ENCODE measurements at regions not wholly inside any gene's neighbourhood (a gene's known extent, or its start where the extent isn't known, plus 50 kb on each side); places are given as distances from the start of the nearest gene placed in this dataset.

DNA sequence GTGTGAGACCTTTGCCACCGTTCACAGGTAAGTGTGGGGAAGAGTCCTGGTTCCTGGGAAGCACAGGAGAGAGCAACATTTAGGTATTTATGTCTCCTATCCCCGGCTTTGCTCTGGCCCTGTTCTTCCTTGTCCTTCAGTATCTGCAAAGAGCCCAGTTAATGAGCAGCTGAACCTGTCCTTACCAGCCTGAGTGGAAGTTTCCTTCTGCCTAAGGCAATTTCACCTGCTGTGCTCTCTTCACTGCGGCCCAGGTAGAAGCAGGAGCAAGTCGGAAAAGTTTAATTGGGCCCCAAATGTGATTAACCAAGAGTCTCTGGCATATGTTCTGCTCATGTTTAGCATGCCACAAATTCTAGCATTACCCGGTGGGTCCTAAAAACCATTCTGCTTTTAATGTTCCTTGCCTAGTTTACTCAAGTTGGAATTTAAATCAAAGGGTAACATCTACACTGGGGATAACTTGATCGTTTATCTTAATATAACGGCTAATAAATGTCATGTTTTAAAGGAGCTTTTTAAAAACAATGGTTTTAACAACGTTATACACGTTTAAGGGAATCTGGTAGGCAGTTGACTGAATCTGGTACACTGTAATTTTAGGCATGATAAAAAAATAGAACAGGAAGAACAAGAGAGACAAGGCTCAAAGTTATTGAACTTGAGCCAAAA, 817.1 kb downstream of the TYW1 start:
- no peak for ATAC-seq
- Mint-ChIP-seq H3K27me3 (no peaks in the 10 kb centered on the region), H3K4me3 (no peak overlapping the region), H3K9me3 (peaks cover 20% of the 10 kb centered on the region), H3K4me1 (no peaks in the 10 kb centered on the region), H3K36me3 (no peaks in the 10 kb centered on the region), H3K27ac (no peak overlapping the region)

DNA sequence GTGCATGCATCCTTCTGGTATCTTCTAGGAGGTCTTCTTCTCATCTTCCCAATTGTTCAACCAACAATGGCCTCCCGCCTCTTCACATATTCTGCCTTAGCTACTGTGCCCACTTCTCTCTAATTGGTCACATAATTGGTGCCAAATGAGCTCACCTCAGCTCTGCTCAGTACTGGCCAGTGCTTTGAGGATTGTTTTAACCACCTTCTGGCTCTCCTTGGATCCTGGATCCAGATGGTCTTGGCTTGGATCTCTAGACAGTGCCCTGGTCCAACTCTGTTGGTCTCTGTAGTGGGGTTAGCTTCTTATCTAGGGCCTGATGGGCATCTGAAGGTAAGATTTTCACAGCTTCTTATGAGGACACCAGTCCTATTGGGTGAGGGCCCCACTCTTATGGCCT, 820.8 kb downstream of the TYW1 start:
- Mint-ChIP-seq H3K4me3 (no peak overlapping the region), H3K9me3 (peaks cover 11% of the 10 kb centered on the region), H3K4me1 (no peaks in the 10 kb centered on the region), H3K36me3 (no peaks in the 10 kb centered on the region), H3K27me3 (no peaks in the 10 kb centered on the region), H3K27ac (no peak overlapping the region)
- no peak for ATAC-seq

DNA sequence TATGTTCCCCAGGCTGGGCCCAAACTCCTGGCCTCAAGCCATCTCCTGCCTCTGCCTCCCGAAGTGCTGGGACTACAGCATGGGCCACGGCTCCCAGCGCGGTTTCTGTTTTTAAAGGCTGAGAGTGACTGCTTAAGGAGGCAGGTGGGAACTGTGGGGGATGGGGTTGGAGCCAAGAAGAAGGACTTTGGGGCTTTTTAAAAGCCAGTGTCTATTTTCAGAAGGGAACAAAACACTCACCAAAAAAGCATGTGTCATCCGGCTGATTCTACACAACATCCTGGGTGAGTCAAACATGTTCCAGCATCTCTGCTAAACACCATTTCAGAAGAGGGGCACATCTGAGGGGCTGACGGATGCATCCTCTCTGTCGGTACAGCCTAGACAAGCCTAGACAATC, 824.5 kb downstream of the TYW1 start:
- Mint-ChIP-seq H3K27me3 (no peaks in the 10 kb centered on the region), H3K36me3 (no peaks in the 10 kb centered on the region), H3K4me1 (no peaks in the 10 kb centered on the region), H3K9me3 (peaks cover 11% of the 10 kb centered on the region), H3K27ac (no peak overlapping the region), H3K4me3 (no peak overlapping the region)
- no peak for ATAC-seq

DNA sequence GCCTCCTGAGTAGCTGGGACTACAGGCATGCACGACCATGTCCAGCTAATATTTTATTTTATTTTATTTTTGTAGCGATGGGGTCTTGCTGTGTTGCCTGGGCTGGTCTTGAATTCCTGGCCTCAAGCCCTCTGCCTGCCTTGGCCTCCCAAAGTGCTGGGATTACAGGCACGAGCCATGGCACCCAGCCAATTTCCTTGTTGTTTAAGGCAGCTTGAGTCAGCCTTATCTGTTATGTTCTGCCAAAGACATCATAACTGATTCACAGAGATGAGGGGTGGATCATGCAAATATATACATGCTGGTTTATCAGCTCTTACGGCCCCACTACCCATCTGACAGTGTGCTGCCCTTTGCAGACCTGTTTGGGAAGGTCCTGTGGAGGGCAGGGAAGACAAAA, 826.7 kb downstream of the TYW1 start:
- no peaks in the 10 kb centered on the region for H3K36me3 Mint-ChIP-seq
- H3K9me3 Mint-ChIP-seq = peaks cover 8% of the 10 kb centered on the region
- H3K27ac Mint-ChIP-seq = no peak overlapping the region
- no peaks in the 10 kb centered on the region for H3K4me1 Mint-ChIP-seq
- no peaks in the 10 kb centered on the region for H3K27me3 Mint-ChIP-seq
- no peak for ATAC-seq
- no peak overlapping the region for H3K4me3 Mint-ChIP-seq

GRCh38 chr7:67825356-67825755, 828.7 kb downstream of the TYW1 start:
- Mint-ChIP-seq H3K27me3 (no peaks in the 10 kb centered on the region), H3K4me3 (no peak overlapping the region), H3K27ac (no peak overlapping the region), H3K4me1 (no peaks in the 10 kb centered on the region), H3K9me3 (peaks cover 5% of the 10 kb centered on the region), H3K36me3 (no peaks in the 10 kb centered on the region)
- no peak for ATAC-seq

- Mint-ChIP-seq H3K4me1 (no peaks in the 10 kb centered on the region), H3K27me3 (no peaks in the 10 kb centered on the region), H3K36me3 (no peaks in the 10 kb centered on the region), H3K4me3 (no peak overlapping the region), H3K27ac (no peak overlapping the region), H3K9me3 (peaks cover 10% of the 10 kb centered on the region)
- ATAC-seq = no peak
Observed at GRCh38 chr7:67841896-67842295, 845.3 kb downstream of the TYW1 start.

GRCh38 chr7:67842571-67842970, 845.9 kb downstream of the TYW1 start:
- no peak overlapping the region for H3K4me3 Mint-ChIP-seq
- no peaks in the 10 kb centered on the region for H3K4me1 Mint-ChIP-seq
- H3K27me3 Mint-ChIP-seq = no peaks in the 10 kb centered on the region
- H3K27ac Mint-ChIP-seq = no peak overlapping the region
- H3K36me3 Mint-ChIP-seq = no peaks in the 10 kb centered on the region
- ATAC-seq = no peak
- peaks cover 10% of the 10 kb centered on the region for H3K9me3 Mint-ChIP-seq

GRCh38 chr7:67843001-67843565, 846.5 kb downstream of the TYW1 start:
- peaks cover 10% of the 10 kb centered on the region for H3K9me3 Mint-ChIP-seq
- H3K36me3 Mint-ChIP-seq = no peaks in the 10 kb centered on the region
- no peak overlapping the region for H3K27ac Mint-ChIP-seq

DNA sequence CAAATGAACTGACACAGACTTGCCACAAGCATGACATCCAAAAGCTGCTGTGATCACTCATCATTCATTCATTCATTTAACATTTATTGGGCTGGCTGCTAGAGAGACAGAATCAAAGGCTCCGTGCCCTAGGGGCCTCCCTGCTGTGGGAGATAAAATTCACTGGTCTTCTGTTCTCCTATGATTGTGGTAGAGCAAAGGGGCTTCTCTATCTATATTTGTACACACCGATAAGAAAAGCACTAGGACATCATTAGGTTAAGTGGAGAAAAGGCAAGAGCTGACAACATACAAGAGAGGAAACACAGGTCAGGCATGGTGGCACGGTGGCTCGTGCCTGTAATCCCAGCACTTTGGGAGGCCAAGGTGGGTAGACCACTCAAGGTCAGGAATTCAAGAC, 847.0 kb downstream of the TYW1 start:
- no peak for ATAC-seq
- Mint-ChIP-seq H3K9me3 (peaks cover 10% of the 10 kb centered on the region), H3K27ac (no peak overlapping the region), H3K36me3 (no peaks in the 10 kb centered on the region), H3K27me3 (no peaks in the 10 kb centered on the region), H3K4me3 (no peak overlapping the region), H3K4me1 (no peaks in the 10 kb centered on the region)

More at GRCh38 chr7:67843001-67843565, 846.5 kb downstream of the TYW1 start:
- H3K4me1 Mint-ChIP-seq = no peaks in the 10 kb centered on the region
- H3K4me3 Mint-ChIP-seq = no peak overlapping the region
- no peak for ATAC-seq
- no peaks in the 10 kb centered on the region for H3K27me3 Mint-ChIP-seq

GRCh38 chr7:67847092-67847787, 850.6 kb downstream of the TYW1 start:
- H3K27ac Mint-ChIP-seq = no peak overlapping the region
- H3K4me3 Mint-ChIP-seq = no peak overlapping the region
- no peaks in the 10 kb centered on the region for H3K4me1 Mint-ChIP-seq
- ATAC-seq = no peak
- no peaks in the 10 kb centered on the region for H3K27me3 Mint-ChIP-seq
- H3K9me3 Mint-ChIP-seq = peaks cover 3% of the 10 kb centered on the region
- H3K36me3 Mint-ChIP-seq = no peaks in the 10 kb centered on the region

DNA sequence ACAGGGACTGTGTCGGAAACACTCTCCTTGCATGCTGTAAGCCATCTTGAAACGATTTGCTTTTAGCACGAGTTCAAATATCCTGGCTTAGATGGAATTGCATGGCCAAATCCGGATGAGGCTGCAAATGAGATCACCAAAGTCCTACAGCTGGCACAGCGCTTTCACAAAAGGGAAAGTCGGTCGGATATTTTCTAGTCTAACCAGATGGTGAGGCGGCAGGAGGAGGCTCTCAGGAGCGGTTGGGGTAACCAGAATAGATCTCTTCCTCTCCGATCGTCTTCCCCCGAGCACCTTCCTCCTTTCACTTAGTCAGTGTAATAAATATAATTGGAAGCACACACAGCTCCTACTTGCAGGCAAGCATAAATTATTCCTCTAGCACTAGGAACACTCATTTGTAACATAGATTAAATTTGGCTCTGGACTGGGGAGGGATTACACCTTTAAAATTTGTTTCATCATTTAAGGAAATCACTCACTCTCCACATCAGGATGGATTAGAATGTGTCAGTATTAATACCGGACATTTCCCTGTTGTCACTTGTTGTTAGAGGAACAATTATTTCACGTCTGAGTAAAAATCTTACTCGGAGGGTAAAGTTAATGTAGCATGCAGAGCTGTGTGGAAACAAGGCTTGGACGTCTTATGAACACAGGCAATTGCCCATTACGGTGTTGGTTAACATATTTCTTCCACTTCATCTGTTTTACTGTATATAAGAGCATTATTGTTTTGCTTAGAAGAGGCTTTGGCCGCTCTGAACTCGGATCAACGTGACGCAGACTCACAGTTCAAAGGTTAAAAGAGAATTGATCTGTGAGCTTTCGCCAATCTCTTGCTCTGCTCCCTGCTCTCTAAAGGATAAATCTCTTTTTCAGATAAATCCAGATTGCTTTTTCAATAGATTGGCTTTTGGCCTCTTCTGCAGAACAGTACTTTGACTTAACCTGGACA, 857.9 kb downstream of the TYW1 start:
- Mint-ChIP-seq H3K27ac (no peak overlapping the region), H3K4me3 (no peak overlapping the region), H3K4me1 (no peaks in the 10 kb centered on the region), H3K36me3 (no peaks in the 10 kb centered on the region), H3K27me3 (no peaks in the 10 kb centered on the region), H3K9me3 (peaks cover 10% of the 10 kb centered on the region)
- no peak for ATAC-seq

DNA sequence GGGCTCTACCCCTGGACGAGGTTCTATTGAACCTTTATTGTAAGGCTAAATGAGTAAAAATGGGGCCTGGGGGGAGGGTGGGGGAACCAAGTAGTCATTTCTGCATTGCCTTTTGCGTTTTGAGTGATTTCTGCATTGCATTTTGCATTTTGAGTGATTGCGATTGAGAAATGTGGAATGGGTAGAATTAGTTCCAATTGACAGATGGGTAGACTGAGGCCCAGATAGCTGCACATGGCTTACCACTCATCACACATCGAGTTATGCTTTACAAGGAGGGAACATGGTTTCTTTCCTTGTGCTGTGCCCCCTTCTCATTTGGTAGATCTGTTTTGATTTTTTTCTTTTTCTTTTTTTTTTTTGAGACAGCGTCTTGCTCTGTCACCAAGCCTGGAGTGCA, 858.7 kb downstream of the TYW1 start:
- Mint-ChIP-seq H3K27me3 (no peaks in the 10 kb centered on the region), H3K4me3 (no peak overlapping the region), H3K27ac (no peak overlapping the region), H3K36me3 (no peaks in the 10 kb centered on the region), H3K9me3 (peaks cover 10% of the 10 kb centered on the region), H3K4me1 (no peaks in the 10 kb centered on the region)
- ATAC-seq = no peak

DNA sequence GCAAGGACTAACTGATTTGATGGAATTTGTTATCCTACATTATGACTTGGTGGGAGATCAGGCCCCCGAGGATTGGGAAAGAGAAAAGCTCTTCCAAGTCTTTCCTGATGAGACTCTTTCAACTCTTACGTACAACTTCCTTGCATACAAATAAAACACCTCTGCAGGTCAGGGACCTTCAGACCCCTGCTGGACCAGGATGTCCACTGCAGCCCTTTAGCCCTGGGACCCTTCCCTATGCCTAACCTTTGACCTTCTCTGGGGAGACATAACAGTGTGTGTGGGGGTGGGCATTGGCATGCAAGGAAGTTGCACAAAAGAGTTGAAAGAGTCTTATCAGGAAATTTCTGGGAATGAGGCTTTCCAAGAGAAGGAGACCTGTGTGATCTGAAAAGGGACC, 859.4 kb downstream of the TYW1 start:
- no peaks in the 10 kb centered on the region for H3K4me1 Mint-ChIP-seq
- no peak for ATAC-seq
- no peak overlapping the region for H3K4me3 Mint-ChIP-seq
- no peaks in the 10 kb centered on the region for H3K27me3 Mint-ChIP-seq
- H3K9me3 Mint-ChIP-seq = peaks cover 12% of the 10 kb centered on the region
- H3K27ac Mint-ChIP-seq = no peak overlapping the region
- H3K36me3 Mint-ChIP-seq = no peaks in the 10 kb centered on the region

- Mint-ChIP-seq H3K9me3 (peaks cover 21% of the 10 kb centered on the region), H3K4me3 (no peak overlapping the region), H3K27ac (no peak overlapping the region), H3K4me1 (no peaks in the 10 kb centered on the region), H3K36me3 (no peaks in the 10 kb centered on the region), H3K27me3 (no peaks in the 10 kb centered on the region)
- no peak for ATAC-seq
Observed at GRCh38 chr7:67857698-67858097, 861.1 kb downstream of the TYW1 start.

- H3K27me3 Mint-ChIP-seq = no peaks in the 10 kb centered on the region
- no peak for ATAC-seq
- no peaks in the 10 kb centered on the region for H3K36me3 Mint-ChIP-seq
- peaks cover 19% of the 10 kb centered on the region for H3K9me3 Mint-ChIP-seq
- no peaks in the 10 kb centered on the region for H3K4me1 Mint-ChIP-seq
- no peak overlapping the region for H3K4me3 Mint-ChIP-seq
- no peak overlapping the region for H3K27ac Mint-ChIP-seq
Observed at GRCh38 chr7:67858931-67859330, 862.3 kb downstream of the TYW1 start.

Data from stimulated activated memory B cell treated with anti-CD40 and anti-IgM and Interleukin-4, amounts not matched to agents 10 μg/mL and 1 μg/mL and 100 μg/mL, for 72 hours (primary cell).